NT2/D1 (cell line): ENCODE measurements at regions not wholly inside any gene's neighbourhood (a gene's known extent, or its start where the extent isn't known, plus 50 kb on each side); places are given as distances from the start of the nearest gene placed in this dataset.
"Not testable (repeated sequence)": the region's sequence is repeated elsewhere in the genome, so short reads cannot be mapped to it uniquely, and the experiment has no call there.

ENCODE experiments used
- SUZ12 ChIP-seq: IDR thresholded peaks from 2 replicates; pipeline ENCODE4 v1.6.1; 2011; ENCODE audit not compliant: insufficient read length, insufficient read depth; ENCODE audit errors: extremely low read depth
- YY1 ChIP-seq: IDR thresholded peaks from 2 replicates; pipeline ENCODE4 v1.6.1; 2011; ENCODE audit not compliant: insufficient read length, insufficient read depth

GRCh38 chr19:34859823-34860736, 66.6 kb upstream of the ZNF30 start:
- not testable (repeated sequence) for TF ChIP-seq SUZ12, YY1
